Iris pigment epithelial cell (primary cell): ENCODE measurements at regions not wholly inside any gene's neighbourhood (a gene's known extent, or its start where the extent isn't known, plus 50 kb on each side); places are given as distances from the start of the nearest gene placed in this dataset.

ENCODE experiments used
- DNase-seq: peaks from one replicate; pipeline ENCODE4 v3.0.0-alpha.2; 2011; ENCODE audit warnings: low read depth

- DNase-seq = no peak
Measured at GRCh38 chr6:53413326-53413725, 64.6 kb upstream of the ELOVL5 start.

GRCh38 chr6:53412751-53413150 is 64.0 kb upstream of the ELOVL5 start:
- no peak for DNase-seq

GRCh38 chr6:53412021-53412715 is 63.4 kb upstream of the ELOVL5 start:
- no peak for DNase-seq

GRCh38 chr6:53411451-53411850 is 62.7 kb upstream of the ELOVL5 start:
- DNase-seq = peak; percentile 39

- peak; percentile 54 for DNase-seq
Measured at GRCh38 chr6:53410508-53411258, 61.9 kb upstream of the ELOVL5 start.

- DNase-seq = no peak
Measured at GRCh38 chr6:53408826-53409225, 60.1 kb upstream of the ELOVL5 start.

GRCh38 chr6:53399027-53399344 is 50.2 kb upstream of the ELOVL5 start:
- DNase-seq = no peak

GRCh38 chr6:53398247-53399026 is 49.7 kb upstream of the ELOVL5 start:
- peak; percentile 26 for DNase-seq
